Neural cell (in vitro differentiated cells): ENCODE measurements at regions not wholly inside any gene's neighbourhood (a gene's known extent, or its start where the extent isn't known, plus 50 kb on each side); places are given as distances from the start of the nearest gene placed in this dataset.

Source experiments
- CTCF ChIP-seq: fragments of 450-650 bp; IDR thresholded peaks from 2 replicates; pipeline ENCODE4 v1.5.1; 2014; ENCODE audit warnings: antibody characterized with exemption, mild to moderate bottlenecking, moderate library complexity; ENCODE audit not compliant: poor library complexity, severe bottlenecking
- EP300 ChIP-seq: fragments of 450-650 bp; conservative IDR thresholded peaks from 2 replicates; pipeline ENCODE4 v1.6.1; 2014; ENCODE audit warnings: antibody characterized with exemption, mild to moderate bottlenecking, moderate library complexity; ENCODE audit not compliant: poor library complexity, severe bottlenecking
- EZH2 ChIP-seq: fragments of 200-600, 300-800 bp; shearing (Covaris generic), sonication (generic); IDR thresholded peaks from 2 replicates; pipeline ENCODE4 v1.6.1; 2014; ENCODE audit warnings: antibody characterized with exemption, low read length, borderline replicate concordance, mild to moderate bottlenecking; ENCODE audit not compliant: insufficient read depth, poor library complexity, severe bottlenecking

- TF ChIP-seq CTCF = no peak
- TF ChIP-seq EP300 = no peak
- no peak for TF ChIP-seq EZH2
Observed at GRCh38 chr18:70600225-70600925, 311.5 kb downstream of the SOCS6 start.
